ENCODE measurements at regions not wholly inside any gene's neighbourhood (a gene's known extent, or its start where the extent isn't known, plus 50 kb on each side); places are given as distances from the start of the nearest gene placed in this dataset.

DNA sequence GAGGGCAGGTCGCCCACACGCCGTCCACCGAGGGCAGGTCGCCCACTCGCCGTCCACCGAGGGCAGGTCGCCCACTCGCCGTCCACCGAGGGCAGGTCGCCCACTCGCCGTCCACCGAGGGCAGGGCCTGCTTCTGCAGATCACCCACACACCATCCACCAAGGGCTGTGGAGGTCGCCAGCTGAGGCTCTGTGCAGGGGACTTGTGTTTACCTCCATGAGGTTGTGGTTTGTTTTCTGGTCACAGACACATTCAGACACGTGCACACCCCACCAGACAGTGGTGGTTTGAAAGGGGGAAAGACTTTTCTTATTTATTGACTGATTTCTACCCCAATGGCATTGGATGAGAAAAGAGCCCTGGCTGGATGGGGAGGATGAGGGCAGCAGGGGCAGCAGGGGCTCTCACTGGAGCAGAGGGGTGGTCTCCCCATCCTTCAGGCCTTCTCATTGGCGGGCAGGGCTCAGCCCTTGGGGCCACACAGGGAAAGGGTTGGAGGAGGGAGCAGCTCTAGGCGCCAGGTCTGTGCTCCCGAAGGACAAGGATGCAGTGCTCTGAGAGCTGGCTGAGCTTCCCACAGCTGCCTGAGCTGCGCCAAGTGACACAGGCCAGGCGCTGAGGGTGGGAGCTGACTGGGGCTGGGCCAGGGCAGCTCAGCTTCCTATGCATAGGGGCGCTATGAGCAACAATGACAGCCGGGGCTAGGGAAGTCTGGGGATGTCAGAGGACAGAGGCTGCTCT is 252.6 kb upstream of the B3GAT1 start:
- Histone ChIP-seq H3K4me1 (no peaks in the 10 kb centered on the region), H3K36me3 (no peaks in the 10 kb centered on the region), H3K9me3 (peaks cover 0 to 7% (median 0%) of the 10 kb centered on the region in 11 donors), H3K27me3 (peaks cover 0 to 67% (median 30%) of the 10 kb centered on the region in 7 donors), H3K4me3 (no peak overlapping the region), H3K27ac (no peak overlapping the region)
- DNase-seq (peak in 1 of 2 donors; percentile 2), ATAC-seq (no peak)
- WGBS, 2 donors: 85 to 88% methylated on average over 25 of the region's 25 CpGs
- no peak for TF ChIP-seq CTCF (IDR thresholded peaks at IDR 0.05)
- intact Hi-C loops (cut with DNase I): no loop called here

DNA sequence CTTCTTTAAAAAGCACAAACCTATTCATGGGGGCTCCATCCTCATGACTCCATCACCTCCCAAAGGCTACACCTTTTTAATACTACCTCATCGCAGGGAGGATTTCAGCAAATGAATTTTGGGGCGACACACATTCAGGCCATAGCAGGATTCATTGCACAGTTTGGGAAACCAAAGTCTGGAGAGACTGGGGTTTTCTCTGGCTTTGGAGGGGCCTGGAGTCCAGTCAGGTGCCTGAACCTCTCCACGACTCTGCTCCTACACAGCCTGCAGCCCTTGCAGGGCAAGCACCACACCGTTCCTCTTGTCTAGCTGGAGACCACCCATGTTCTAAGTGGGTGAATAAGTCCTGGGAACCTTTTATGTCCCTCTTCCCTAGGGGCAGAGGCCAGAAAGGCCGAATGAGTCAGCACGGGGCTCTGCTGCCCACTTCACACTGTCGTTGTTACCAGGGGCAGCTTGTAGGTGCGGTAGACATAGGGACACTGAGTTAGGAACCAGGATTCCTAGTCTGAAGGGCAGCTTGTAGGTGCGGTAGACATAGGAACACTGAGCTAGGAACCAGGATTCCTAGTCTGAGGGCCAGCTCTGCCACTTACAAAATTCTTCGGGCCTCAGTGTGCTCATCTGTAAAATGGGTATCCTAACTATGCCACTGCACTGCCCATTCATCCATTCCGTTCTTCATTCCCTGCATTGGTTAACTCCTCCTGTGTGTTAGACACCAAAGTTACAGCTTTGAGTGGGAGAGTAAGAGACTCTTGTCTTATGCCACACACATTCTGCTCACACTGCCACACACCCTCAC is 251.7 kb upstream of the B3GAT1 start:
- Histone ChIP-seq H3K36me3 (no peaks in the 10 kb centered on the region), H3K4me3 (no peak overlapping the region), H3K27me3 (peaks cover 0 to 58% (median 26%) of the 10 kb centered on the region in 7 donors), H3K27ac (no peak overlapping the region), H3K4me1 (no peaks in the 10 kb centered on the region), H3K9me3 (peaks cover 0 to 8% (median 0%) of the 10 kb centered on the region in 11 donors)
- peak in 1 of 2 donors; percentile 2 for DNase-seq
- intact Hi-C loops (cut with DNase I): no loop called here
- no peak for ATAC-seq
- WGBS, 2 donors: 79 to 85% methylated on average over 11 of the region's 11 CpGs
- no peak for TF ChIP-seq CTCF (IDR thresholded peaks at IDR 0.05)

DNA sequence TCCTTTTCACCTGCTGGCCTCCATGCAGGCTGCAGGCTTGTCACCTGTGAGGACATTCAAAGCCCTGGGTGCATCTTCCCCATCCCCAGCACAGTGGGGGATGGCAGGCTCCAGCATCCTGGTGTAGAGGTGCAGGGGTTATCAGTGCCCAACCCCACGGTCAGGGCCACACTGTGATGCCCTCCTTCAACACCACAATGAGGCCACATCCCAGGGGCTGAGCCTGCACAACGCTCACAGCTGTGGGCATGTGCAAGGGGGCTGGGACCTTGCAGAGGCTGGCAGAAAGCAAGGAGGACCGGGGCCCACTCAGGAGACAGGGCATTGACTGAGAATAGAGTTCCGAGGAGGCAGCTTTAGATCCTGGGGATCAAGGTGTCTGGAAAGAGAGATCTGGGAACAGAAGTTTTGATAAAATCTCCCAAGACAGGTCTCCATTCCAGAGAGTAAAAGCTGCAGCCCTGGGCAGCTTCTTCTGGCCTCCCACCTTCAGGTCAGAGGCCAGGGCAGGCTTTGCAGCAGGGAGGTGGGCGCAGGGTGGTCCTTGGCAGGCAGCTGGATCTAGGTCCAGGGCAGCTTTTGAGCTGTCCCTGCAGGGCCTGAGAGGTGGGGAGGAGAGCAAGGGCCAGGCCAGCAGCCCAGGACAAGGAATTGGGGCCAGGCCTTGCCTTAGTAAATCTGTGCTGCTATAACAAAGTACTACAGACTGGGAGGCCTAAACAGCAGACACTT is 250.8 kb upstream of the B3GAT1 start:
- intact Hi-C loops (cut with DNase I): no loop called here
- H3K36me3 ChIP-seq: no peaks in the 10 kb centered on the region
- no peaks in the 10 kb centered on the region for H3K4me1 ChIP-seq
- TF ChIP-seq CTCF (IDR thresholded peaks at IDR 0.05): no peak
- no peak overlapping the region for H3K4me3 ChIP-seq
- H3K9me3 ChIP-seq: peaks cover 0 to 8% (median 0%) of the 10 kb centered on the region in 11 donors
- H3K27me3 ChIP-seq: peaks cover 0 to 54% (median 18%) of the 10 kb centered on the region in 7 donors
- ATAC-seq: no peak
- 71 to 72% methylated on average over 5 of the region's 5 CpGs for WGBS, 2 donors
- no peak overlapping the region for H3K27ac ChIP-seq
- peak in 1 of 2 donors; percentile 1 for DNase-seq

GRCh38 chr11:134661660-134662059 is 249.6 kb upstream of the B3GAT1 start:
- Histone ChIP-seq H3K27me3 (peaks cover 0 to 48% (median 13%) of the 10 kb centered on the region in 7 donors), H3K27ac (no peak overlapping the region), H3K4me3 (no peak overlapping the region), H3K4me1 (no peaks in the 10 kb centered on the region), H3K36me3 (no peaks in the 10 kb centered on the region), H3K9me3 (peaks cover 0 to 8% (median 0%) of the 10 kb centered on the region in 11 donors)
- 76 to 83% methylated on average over 5 of the region's 5 CpGs for WGBS, 2 donors
- intact Hi-C loops (cut with DNase I): no loop called here
- no peak for TF ChIP-seq CTCF (IDR thresholded peaks at IDR 0.05)
- no peak for ATAC-seq
- DNase-seq: peak in 1 of 2 donors; percentile 2

All from heart right ventricle (tissue), 16 donors.